NT2/D1 (cell line): ENCODE measurements at regions not wholly inside any gene's neighbourhood (a gene's known extent, or its start where the extent isn't known, plus 50 kb on each side); places are given as distances from the start of the nearest gene placed in this dataset.
"Not testable (repeated sequence)": the region's sequence is repeated elsewhere in the genome, so short reads cannot be mapped to it uniquely, and the experiment has no call there.

ENCODE experiments used
- DNase-seq: peaks from one replicate; pipeline ENCODE4 v3.0.0-alpha.2; 2011; ENCODE audit warnings: low read depth, low spot score
- H3K27me3 ChIP-seq: 2 replicates; pipeline ENCODE4 v1.6.0; 2011; ENCODE audit warnings: mild to moderate bottlenecking; ENCODE audit not compliant: insufficient read length, insufficient read depth
- H3K36me3 ChIP-seq: 2 replicates; pipeline ENCODE4 v1.6.1; 2011; ENCODE audit warnings: mild to moderate bottlenecking, low read length, mixed read lengths; ENCODE audit not compliant: insufficient read depth, insufficient read length
- H3K4me1 ChIP-seq: 2 replicates; pipeline ENCODE4 v1.5.1; 2011; ENCODE audit not compliant: insufficient read depth, insufficient read length
- H3K4me3 ChIP-seq: 2 replicates; pipeline ENCODE4 v1.5.1; 2011; ENCODE audit warnings: low read depth; ENCODE audit not compliant: insufficient read length
- H3K9ac ChIP-seq: 2 replicates; pipeline ENCODE4 v1.6.0; 2011; ENCODE audit warnings: low read depth; ENCODE audit not compliant: insufficient read length
- H3K9me3 ChIP-seq: 2 replicates; pipeline ENCODE4 v1.5.1; 2011; ENCODE audit warnings: mild to moderate bottlenecking, low read length; ENCODE audit not compliant: insufficient read depth
- SUZ12 ChIP-seq: IDR thresholded peaks from 2 replicates; pipeline ENCODE4 v1.6.1; 2011; ENCODE audit not compliant: insufficient read length, insufficient read depth; ENCODE audit errors: extremely low read depth
- YY1 ChIP-seq: IDR thresholded peaks from 2 replicates; pipeline ENCODE4 v1.6.1; 2011; ENCODE audit not compliant: insufficient read length, insufficient read depth
- ZNF274 ChIP-seq: IDR thresholded peaks from 2 replicates; pipeline ENCODE4 v1.6.1; 2011; ENCODE audit warnings: mild to moderate bottlenecking, low read depth, low read length

DNA sequence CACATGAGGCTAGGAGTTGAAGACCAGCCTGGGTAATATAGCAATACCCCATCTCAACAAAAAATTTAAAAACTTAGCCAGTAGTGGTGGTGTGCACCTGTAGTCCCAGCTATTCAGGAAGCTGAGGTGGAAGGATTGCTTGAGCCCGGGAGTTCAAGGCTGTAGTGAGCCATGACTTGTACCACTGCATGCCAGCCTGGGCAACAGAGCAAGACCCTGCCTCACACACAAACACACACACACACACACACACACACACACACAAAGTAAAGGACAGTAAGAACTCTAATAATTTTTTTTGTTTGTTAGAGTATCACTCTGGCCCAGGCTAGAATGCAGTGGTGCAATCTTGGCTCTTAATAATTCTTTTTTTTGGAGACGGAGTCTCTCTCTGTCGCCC is 138.0 kb upstream of the SOD1 start:
- Histone ChIP-seq H3K4me3 (no peak overlapping the region), H3K36me3 (no peaks in the 10 kb centered on the region), H3K9ac (no peak overlapping the region), H3K27me3 (no peaks in the 10 kb centered on the region), H3K4me1 (peaks cover 4% of the 10 kb centered on the region), H3K9me3 (no peaks in the 10 kb centered on the region)
- no peak for DNase-seq
- TF ChIP-seq SUZ12, result no peak
- no peak for TF ChIP-seq ZNF274
- TF ChIP-seq YY1, result no peak

- H3K9me3 ChIP-seq, result no peaks in the 10 kb centered on the region
- H3K36me3 ChIP-seq, result no peaks in the 10 kb centered on the region
- H3K4me3 ChIP-seq, result no peak overlapping the region
- H3K9ac ChIP-seq, result no peak overlapping the region
- H3K4me1 ChIP-seq, result no peaks in the 10 kb centered on the region
- H3K27me3 ChIP-seq, result no peaks in the 10 kb centered on the region
- TF ChIP-seq YY1 (no peak), SUZ12 (no peak), ZNF274 (no peak)
- DNase-seq, result no peak
Measured at GRCh38 chr21:31520561-31521098, 138.9 kb upstream of the SOD1 start.

DNA sequence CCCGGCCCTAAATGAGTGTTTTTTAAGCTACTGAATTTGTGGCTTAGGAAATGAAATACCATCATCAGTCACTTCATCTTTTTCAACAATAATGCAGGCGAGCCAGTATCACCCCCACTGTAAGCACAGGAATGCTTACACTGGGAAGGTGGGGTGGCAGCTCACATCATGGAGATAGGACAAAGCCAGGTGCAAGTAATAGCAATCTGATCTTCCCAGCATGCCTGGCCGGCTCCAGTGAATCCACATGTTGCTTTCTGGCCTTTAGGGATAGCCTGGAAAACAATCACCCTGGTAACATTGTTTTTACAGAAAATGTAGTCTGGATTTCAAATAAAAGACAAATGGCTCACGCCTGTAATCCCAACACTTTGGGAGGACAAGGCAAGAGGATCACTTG is 140.9 kb upstream of the SOD1 start:
- H3K9ac ChIP-seq, result no peak overlapping the region

DNA sequence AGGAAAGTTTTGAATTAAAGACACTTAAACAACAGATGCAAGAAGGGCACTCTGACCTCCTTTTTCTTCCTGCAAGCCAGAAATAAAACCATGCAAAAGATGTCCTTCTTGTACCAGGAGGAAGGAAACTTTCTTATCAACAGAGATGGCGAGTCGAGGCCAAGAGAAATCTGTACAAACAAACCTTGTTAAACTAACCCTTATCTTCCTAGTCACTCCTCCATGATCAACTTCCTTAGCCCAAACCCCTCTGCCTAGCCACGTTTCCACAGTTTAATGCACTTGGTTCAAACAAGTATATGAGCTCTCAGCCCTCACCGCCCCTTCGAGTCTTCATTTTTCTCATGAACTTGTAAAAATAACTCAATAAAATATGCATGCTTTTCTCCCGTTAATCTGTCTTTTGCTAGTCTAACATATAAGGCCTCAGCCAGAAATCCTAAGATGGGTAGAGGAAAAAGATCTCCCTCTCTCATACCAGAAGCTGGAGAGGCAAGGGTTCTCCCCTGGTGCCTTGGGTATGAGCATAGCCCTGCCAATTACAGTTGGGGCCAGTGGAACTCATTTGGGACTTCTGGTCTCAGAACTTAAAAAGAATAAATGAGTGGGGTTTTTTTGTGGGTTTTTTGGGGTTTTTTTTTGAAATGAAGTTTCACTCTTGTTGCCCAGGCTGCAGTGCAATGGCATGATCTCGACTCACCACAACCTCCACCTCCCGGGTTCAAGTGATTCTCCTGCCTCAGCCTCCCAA is 141.7 kb upstream of the SOD1 start:
- Histone ChIP-seq H3K27me3 (no peaks in the 10 kb centered on the region), H3K9me3 (no peaks in the 10 kb centered on the region), H3K4me1 (peaks cover 3% of the 10 kb centered on the region), H3K4me3 (no peak overlapping the region), H3K9ac (no peak overlapping the region), H3K36me3 (no peaks in the 10 kb centered on the region)
- TF ChIP-seq ZNF274 (no peak), SUZ12 (no peak), YY1 (no peak)
- no peak for DNase-seq

More for the DNA sequence above, 140.9 kb upstream of the SOD1 start:
- Histone ChIP-seq H3K4me3 (no peak overlapping the region), H3K9me3 (no peaks in the 10 kb centered on the region), H3K27me3 (no peaks in the 10 kb centered on the region), H3K4me1 (peaks cover 3% of the 10 kb centered on the region), H3K36me3 (no peaks in the 10 kb centered on the region)
- DNase-seq, result no peak
- no peak for TF ChIP-seq ZNF274
- TF ChIP-seq SUZ12, result no peak
- TF ChIP-seq YY1, result no peak

- Histone ChIP-seq H3K9me3 (no peaks in the 10 kb centered on the region), H3K27me3 (no peaks in the 10 kb centered on the region), H3K4me3 (no peak overlapping the region), H3K36me3 (no peaks in the 10 kb centered on the region), H3K9ac (no peak overlapping the region), H3K4me1 (peaks cover 3% of the 10 kb centered on the region)
- DNase-seq, result no peak
- TF ChIP-seq SUZ12 (no peak), ZNF274 (no peak), YY1 (no peak)
Measured at GRCh38 chr21:31515253-31515652, 144.2 kb upstream of the SOD1 start.

DNA sequence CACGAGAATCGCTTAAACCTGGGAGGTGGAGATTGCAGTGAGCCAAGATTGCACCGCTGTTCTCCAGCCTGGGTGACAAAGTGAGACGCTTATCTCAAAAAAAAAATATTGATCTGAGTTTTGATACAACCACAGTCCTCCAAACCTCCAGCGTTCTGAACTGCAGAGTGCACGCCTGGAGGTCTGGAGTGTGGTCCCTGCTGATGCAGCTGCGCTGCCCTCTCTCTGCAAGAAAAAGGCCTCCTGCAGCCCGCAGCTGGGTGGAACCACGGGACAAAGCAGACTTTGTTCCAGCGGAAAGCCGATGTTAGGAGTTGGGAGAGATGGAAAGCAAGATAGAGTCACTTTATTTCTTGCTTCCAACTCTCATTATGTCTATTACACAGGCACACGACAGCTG is 144.9 kb upstream of the SOD1 start:
- H3K9me3 ChIP-seq, result no peaks in the 10 kb centered on the region
- no peak overlapping the region for H3K4me3 ChIP-seq
- no peaks in the 10 kb centered on the region for H3K27me3 ChIP-seq
- H3K36me3 ChIP-seq, result no peaks in the 10 kb centered on the region
- peaks cover 9% of the 10 kb centered on the region for H3K4me1 ChIP-seq
- DNase-seq, result peak; percentile 36
- H3K9ac ChIP-seq, result no peak overlapping the region
- TF ChIP-seq SUZ12, result no peak
- TF ChIP-seq YY1, result no peak
- no peak for TF ChIP-seq ZNF274

DNA sequence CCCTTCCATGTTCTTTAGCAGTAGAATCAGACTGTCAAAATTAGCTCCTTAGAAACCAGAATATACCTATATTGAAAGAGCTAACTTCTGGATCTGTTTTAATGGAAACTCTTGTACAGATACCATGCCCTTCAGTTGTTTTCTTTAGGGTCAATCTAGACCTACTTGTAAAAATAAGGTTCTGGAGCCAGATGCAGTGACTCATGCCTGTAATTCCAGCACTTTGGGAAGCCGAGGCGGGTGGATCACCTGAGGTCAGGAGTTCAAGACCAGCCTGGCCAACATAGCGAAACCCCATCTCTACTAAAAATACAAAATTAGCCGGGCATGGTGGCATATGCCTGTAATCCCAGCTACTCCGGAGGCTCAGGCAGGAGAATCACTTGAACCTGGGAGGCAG is 146.0 kb upstream of the SOD1 start:
- not testable (repeated sequence) for DNase-seq

DNA sequence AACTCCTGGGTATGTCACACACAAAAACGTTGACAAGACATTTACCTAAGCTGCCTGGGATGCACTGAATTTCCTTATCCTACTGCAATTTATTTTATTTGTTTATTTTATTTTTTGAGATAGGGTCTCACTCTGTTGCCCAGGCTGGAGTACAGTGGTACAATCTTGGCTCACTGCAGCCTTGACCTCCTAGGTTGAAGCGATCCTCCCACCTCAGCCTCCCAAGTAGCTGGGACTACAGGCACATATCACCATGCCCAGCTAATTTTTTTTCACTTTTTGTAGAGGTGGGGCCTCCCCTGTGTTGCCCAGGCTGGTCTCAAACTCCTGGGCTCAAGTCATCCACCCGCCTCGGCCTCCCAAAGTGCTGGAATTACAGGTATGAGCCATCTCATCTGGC is 147.5 kb upstream of the SOD1 start:
- DNase-seq, H3K4me3 ChIP-seq, H3K9ac ChIP-seq, H3K36me3 ChIP-seq, H3K9me3 ChIP-seq, H3K27me3 ChIP-seq: not testable (repeated sequence)
- peaks cover 25% of the 10 kb centered on the region for H3K4me1 ChIP-seq

More for the DNA sequence above, 146.0 kb upstream of the SOD1 start:
- not testable (repeated sequence) for H3K27me3 ChIP-seq, H3K36me3 ChIP-seq, H3K4me3 ChIP-seq, H3K9ac ChIP-seq, H3K9me3 ChIP-seq
- H3K4me1 ChIP-seq, result peaks cover 19% of the 10 kb centered on the region
